GM19452 (cell line): ENCODE measurements at regions not wholly inside any gene's neighbourhood (a gene's known extent, or its start where the extent isn't known, plus 50 kb on each side); places are given as distances from the start of the nearest gene placed in this dataset.

Experiments
- ATAC-seq: cut with Tn5 transposase; IDR thresholded peaks from one replicate; pipeline ENCODE4 v1.9.1; 2021; ENCODE audit not compliant: unreplicated experiment

- no peak for ATAC-seq
These were observed 466.6 kb upstream of the TNP1 start for GRCh38 chr2:217326238-217327022.

- ATAC-seq = no peak
These were observed 466.0 kb upstream of the TNP1 start for GRCh38 chr2:217325816-217326215.

- ATAC-seq = no peak
These were observed 465.4 kb upstream of the TNP1 start for GRCh38 chr2:217325251-217325650.

GRCh38 chr2:217316743-217317142 is 456.9 kb upstream of the TNP1 start:
- peak; percentile 88 for ATAC-seq

GRCh38 chr2:217314021-217314460 is 454.2 kb upstream of the TNP1 start:
- no peak for ATAC-seq

- ATAC-seq = no peak
These were observed 453.5 kb upstream of the TNP1 start for GRCh38 chr2:217313386-217313785.

- no peak for ATAC-seq
These were observed 449.2 kb upstream of the TNP1 start for GRCh38 chr2:217309056-217309455.

GRCh38 chr2:217307023-217307422 is 447.2 kb upstream of the TNP1 start:
- no peak for ATAC-seq

- no peak for ATAC-seq
These were observed 446.0 kb upstream of the TNP1 start for GRCh38 chr2:217305882-217306281.

GRCh38 chr2:217304582-217304981 is 444.7 kb upstream of the TNP1 start:
- ATAC-seq = no peak

- ATAC-seq = no peak
These were observed 443.0 kb upstream of the TNP1 start for GRCh38 chr2:217302856-217303255.

GRCh38 chr2:217301142-217301925 is 441.5 kb upstream of the TNP1 start:
- no peak for ATAC-seq

GRCh38 chr2:217299590-217299989 is 439.7 kb upstream of the TNP1 start:
- no peak for ATAC-seq

GRCh38 chr2:217297096-217297495 is 437.2 kb upstream of the TNP1 start:
- no peak for ATAC-seq

- no peak for ATAC-seq
These were observed 435.0 kb upstream of the TNP1 start for GRCh38 chr2:217294818-217295217.

GRCh38 chr2:217294211-217294610 is 434.3 kb upstream of the TNP1 start:
- no peak for ATAC-seq

GRCh38 chr2:217293607-217294006 is 433.7 kb upstream of the TNP1 start:
- no peak for ATAC-seq

- ATAC-seq = no peak
These were observed 433.2 kb upstream of the TNP1 start for GRCh38 chr2:217293046-217293445.

GRCh38 chr2:217291259-217291658 is 431.4 kb upstream of the TNP1 start:
- no peak for ATAC-seq

GRCh38 chr2:217290467-217290866 is 430.6 kb upstream of the TNP1 start:
- ATAC-seq = no peak

- ATAC-seq = no peak
These were observed 430.0 kb upstream of the TNP1 start for GRCh38 chr2:217289907-217290280.

- ATAC-seq = no peak
These were observed 429.5 kb upstream of the TNP1 start for GRCh38 chr2:217289177-217289906.
